T-helper 2 cell treated with Interferon-gamma antibody and Interleukin-4, amounts not matched to agents 5 μg/mL and 100 μg/mL, for 36 hours (primary cell): ENCODE measurements at regions not wholly inside any gene's neighbourhood (a gene's known extent, or its start where the extent isn't known, plus 50 kb on each side); places are given as distances from the start of the nearest gene placed in this dataset.

ENCODE experiments used
- DNase-seq: peaks from one replicate; pipeline ENCODE4 v3.0.0; 2021; ENCODE audit warnings: low spot score
- H3K27ac Mint-ChIP-seq: one replicate; pipeline ENCODE4 v1.8.0; 2021; ENCODE audit warnings: mild to moderate bottlenecking, mixed read lengths
- H3K27me3 Mint-ChIP-seq: one replicate; pipeline ENCODE4 v1.8.0; 2021; ENCODE audit warnings: low read depth, mixed read lengths
- H3K36me3 Mint-ChIP-seq: one replicate; pipeline ENCODE4 v1.8.0; 2021; ENCODE audit warnings: low read depth, mixed read lengths
- H3K4me1 Mint-ChIP-seq: one replicate; pipeline ENCODE4 v1.8.0; 2021; ENCODE audit warnings: low read depth, mixed read lengths
- H3K4me3 Mint-ChIP-seq: one replicate; pipeline ENCODE4 v1.8.0; 2022; ENCODE audit warnings: mild to moderate bottlenecking, moderate library complexity, mixed read lengths
- H3K9me3 Mint-ChIP-seq: one replicate; pipeline ENCODE4 v1.8.0; 2021; ENCODE audit warnings: mixed read lengths

DNA sequence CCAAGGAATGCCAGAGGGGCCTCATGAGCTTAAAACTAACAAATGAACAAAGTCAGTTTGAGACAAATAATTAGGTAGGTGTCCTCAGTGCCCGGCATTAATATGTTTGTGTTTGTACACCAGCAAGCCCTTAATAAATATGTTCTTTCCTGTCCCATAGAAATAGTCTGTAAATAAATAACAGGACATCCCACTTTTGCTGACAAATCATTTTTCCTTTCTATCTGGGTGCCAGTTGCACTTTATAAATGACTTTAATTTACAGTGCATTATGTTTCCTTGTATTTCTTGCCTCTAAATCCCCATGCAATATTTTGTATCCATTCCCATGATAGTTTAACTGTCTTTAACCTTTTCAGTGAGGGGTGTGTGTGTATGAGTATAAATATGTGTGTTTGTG, 170.3 kb downstream of the CBLN1 start:
- Mint-ChIP-seq H3K27me3 (no peaks in the 10 kb centered on the region), H3K4me3 (no peak overlapping the region), H3K9me3 (no peaks in the 10 kb centered on the region), H3K4me1 (no peaks in the 10 kb centered on the region), H3K36me3 (no peaks in the 10 kb centered on the region), H3K27ac (no peak overlapping the region)
- DNase-seq, result no peak

DNA sequence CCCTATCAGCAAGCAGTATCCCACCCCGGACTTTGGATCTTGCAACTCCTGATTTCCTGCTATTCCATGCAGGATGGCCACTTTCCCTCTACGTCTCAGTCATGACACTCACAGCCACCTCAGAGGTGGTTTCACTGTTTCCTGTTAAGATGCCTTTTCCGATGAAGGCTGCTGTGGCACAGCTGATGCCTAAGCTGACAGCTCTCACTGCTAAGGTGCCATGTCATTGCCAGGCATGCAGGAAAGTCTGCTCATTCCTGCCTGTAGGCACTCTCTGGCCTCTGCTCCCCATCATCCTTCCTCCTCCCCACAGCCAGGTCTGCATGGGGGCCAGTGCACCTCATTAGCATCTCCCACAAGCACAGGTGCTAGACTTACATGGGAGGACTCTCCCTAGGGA, 173.0 kb downstream of the CBLN1 start:
- Mint-ChIP-seq H3K4me3 (no peak overlapping the region), H3K27ac (no peak overlapping the region), H3K9me3 (peaks cover 6% of the 10 kb centered on the region), H3K36me3 (no peaks in the 10 kb centered on the region), H3K27me3 (no peaks in the 10 kb centered on the region), H3K4me1 (no peaks in the 10 kb centered on the region)
- DNase-seq, result no peak

DNA sequence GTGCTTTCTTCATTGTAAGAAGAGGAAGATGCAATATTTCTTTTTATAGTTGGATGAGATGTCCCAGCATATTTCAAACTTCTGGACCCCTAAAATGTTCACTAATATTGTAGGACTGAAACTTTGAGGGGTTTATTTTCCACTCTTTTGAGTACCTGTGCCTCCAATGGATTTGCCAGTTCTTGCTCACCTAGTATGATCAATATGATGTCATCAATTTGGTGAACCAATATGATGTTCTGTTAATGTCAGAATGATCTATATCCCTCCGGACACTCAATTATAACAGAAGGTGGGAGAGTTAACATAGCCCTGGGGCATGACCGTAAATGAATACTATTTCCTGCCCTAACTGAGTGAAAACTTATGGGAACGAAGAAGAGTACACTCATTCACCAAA, 178.3 kb downstream of the CBLN1 start:
- Mint-ChIP-seq H3K4me3 (no peak overlapping the region), H3K27me3 (no peaks in the 10 kb centered on the region), H3K27ac (no peak overlapping the region), H3K9me3 (peaks cover 12% of the 10 kb centered on the region), H3K4me1 (no peaks in the 10 kb centered on the region), H3K36me3 (no peaks in the 10 kb centered on the region)
- no peak for DNase-seq

DNA sequence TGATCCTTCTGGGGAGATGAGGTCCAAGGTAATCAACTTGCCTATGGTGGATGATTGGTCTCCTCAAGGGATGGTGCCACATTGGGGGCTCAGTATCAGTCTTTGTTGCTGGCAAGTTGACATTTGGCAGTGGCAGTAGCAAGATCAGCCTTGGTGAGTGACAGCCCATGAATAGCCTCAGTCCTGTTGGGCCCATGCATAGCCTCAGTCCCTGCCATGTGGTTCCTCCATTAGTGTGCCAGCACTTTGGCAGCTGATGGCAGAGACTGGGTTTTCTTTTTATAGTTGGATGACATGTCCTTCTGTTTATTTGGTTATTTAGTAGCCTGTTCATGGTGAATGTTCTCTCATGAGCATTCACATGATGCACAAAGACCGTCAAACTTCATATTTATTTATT, 179.6 kb downstream of the CBLN1 start:
- no peak for DNase-seq
- Mint-ChIP-seq H3K4me1 (no peaks in the 10 kb centered on the region), H3K36me3 (no peaks in the 10 kb centered on the region), H3K4me3 (no peak overlapping the region), H3K27ac (no peak overlapping the region), H3K27me3 (no peaks in the 10 kb centered on the region), H3K9me3 (peaks cover 12% of the 10 kb centered on the region)

GRCh38 chr16:49100366-49100765, 181.3 kb downstream of the CBLN1 start:
- no peaks in the 10 kb centered on the region for H3K36me3 Mint-ChIP-seq
- H3K9me3 Mint-ChIP-seq, result peaks cover 12% of the 10 kb centered on the region
- H3K27me3 Mint-ChIP-seq, result no peaks in the 10 kb centered on the region
- H3K27ac Mint-ChIP-seq, result no peak overlapping the region
- H3K4me1 Mint-ChIP-seq, result no peaks in the 10 kb centered on the region
- DNase-seq, result no peak
- no peak overlapping the region for H3K4me3 Mint-ChIP-seq

GRCh38 chr16:49097964-49098363, 183.7 kb downstream of the CBLN1 start:
- no peaks in the 10 kb centered on the region for H3K36me3 Mint-ChIP-seq
- no peak for DNase-seq
- H3K4me1 Mint-ChIP-seq, result no peaks in the 10 kb centered on the region
- no peaks in the 10 kb centered on the region for H3K27me3 Mint-ChIP-seq
- no peak overlapping the region for H3K27ac Mint-ChIP-seq
- no peak overlapping the region for H3K4me3 Mint-ChIP-seq
- peaks cover 10% of the 10 kb centered on the region for H3K9me3 Mint-ChIP-seq

GRCh38 chr16:49096176-49096945, 185.3 kb downstream of the CBLN1 start:
- H3K4me3 Mint-ChIP-seq, result no peak overlapping the region
- H3K9me3 Mint-ChIP-seq, result peaks cover 4% of the 10 kb centered on the region
- no peaks in the 10 kb centered on the region for H3K27me3 Mint-ChIP-seq
- H3K4me1 Mint-ChIP-seq, result no peaks in the 10 kb centered on the region
- no peak overlapping the region for H3K27ac Mint-ChIP-seq
- H3K36me3 Mint-ChIP-seq, result no peaks in the 10 kb centered on the region
- DNase-seq, result no peak

- no peak for DNase-seq
- Mint-ChIP-seq H3K36me3 (no peaks in the 10 kb centered on the region), H3K4me1 (no peaks in the 10 kb centered on the region), H3K27me3 (no peaks in the 10 kb centered on the region), H3K27ac (no peak overlapping the region), H3K4me3 (no peak overlapping the region), H3K9me3 (peaks cover 4% of the 10 kb centered on the region)
These were observed 186.1 kb downstream of the CBLN1 start for GRCh38 chr16:49095539-49095938.

DNA sequence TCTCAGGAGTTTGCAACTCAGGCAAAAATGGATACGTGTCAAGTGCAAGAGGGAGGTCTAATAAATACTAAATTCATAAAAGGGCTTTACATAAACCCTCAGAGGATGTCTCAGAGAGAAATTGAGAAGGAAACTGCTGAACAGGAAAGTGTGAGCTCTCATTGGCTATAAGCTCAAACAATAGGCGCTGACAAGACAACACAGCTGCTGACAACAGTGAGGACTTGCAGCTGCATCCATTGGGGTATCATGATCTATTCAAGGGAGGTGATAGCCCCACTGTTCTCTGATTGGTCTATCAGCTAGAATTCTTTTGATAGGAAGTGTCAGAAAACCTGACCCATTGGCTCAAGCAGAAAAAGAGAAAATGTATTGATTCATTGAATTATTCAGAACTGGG, 187.2 kb downstream of the CBLN1 start:
- H3K36me3 Mint-ChIP-seq, result no peaks in the 10 kb centered on the region
- no peaks in the 10 kb centered on the region for H3K27me3 Mint-ChIP-seq

DNA sequence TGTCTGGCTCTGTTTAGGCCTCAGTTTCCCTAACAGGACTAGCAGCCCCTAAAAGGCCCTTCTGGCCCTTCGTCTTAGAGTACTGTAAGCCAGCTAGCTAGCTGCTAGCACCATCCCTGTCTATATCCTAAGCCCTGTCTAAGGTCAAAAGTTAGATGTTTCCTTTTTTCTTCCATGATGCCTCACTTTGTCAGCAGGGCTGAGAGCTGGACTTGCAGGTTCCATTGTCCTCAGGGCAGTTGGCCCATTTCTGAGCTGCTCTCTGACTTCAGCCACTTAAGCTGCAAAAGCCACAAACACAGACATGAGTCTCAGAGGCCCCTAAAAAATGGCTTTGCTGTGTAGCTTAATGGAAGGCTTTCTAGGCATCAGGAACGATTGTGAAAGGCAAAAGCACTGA, 187.7 kb downstream of the CBLN1 start:
- Mint-ChIP-seq H3K9me3 (peaks cover 4% of the 10 kb centered on the region), H3K4me1 (no peaks in the 10 kb centered on the region), H3K27me3 (no peaks in the 10 kb centered on the region), H3K36me3 (no peaks in the 10 kb centered on the region), H3K4me3 (no peak overlapping the region), H3K27ac (no peak overlapping the region)
- DNase-seq, result no peak

More for the DNA sequence above, 187.2 kb downstream of the CBLN1 start:
- no peak overlapping the region for H3K4me3 Mint-ChIP-seq
- H3K4me1 Mint-ChIP-seq, result no peaks in the 10 kb centered on the region
- no peak for DNase-seq
- H3K27ac Mint-ChIP-seq, result no peak overlapping the region
- H3K9me3 Mint-ChIP-seq, result peaks cover 4% of the 10 kb centered on the region

DNA sequence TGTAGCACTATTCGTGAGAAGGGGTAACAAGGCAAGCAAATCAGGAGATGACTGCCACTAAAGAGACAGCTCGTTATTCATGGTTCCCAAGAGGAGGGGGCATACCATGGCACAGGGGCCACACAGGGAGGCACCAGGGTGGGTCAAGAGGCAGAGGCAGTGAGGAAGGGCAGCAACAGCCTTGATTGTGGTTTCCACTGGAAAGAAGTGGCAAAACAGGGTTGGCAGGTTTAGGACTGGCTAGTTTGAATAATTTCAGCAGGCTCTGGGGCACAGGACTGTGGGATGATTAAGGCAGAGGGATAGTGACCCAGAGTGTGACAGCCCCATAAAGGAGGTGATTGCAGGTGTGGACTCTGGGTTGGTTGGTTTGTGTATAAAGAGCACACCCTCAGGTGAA, 188.9 kb downstream of the CBLN1 start:
- no peak overlapping the region for H3K27ac Mint-ChIP-seq
- DNase-seq, result no peak
- no peaks in the 10 kb centered on the region for H3K27me3 Mint-ChIP-seq
- peaks cover 4% of the 10 kb centered on the region for H3K9me3 Mint-ChIP-seq
- no peaks in the 10 kb centered on the region for H3K4me1 Mint-ChIP-seq
- H3K36me3 Mint-ChIP-seq, result no peaks in the 10 kb centered on the region
- H3K4me3 Mint-ChIP-seq, result no peak overlapping the region

DNA sequence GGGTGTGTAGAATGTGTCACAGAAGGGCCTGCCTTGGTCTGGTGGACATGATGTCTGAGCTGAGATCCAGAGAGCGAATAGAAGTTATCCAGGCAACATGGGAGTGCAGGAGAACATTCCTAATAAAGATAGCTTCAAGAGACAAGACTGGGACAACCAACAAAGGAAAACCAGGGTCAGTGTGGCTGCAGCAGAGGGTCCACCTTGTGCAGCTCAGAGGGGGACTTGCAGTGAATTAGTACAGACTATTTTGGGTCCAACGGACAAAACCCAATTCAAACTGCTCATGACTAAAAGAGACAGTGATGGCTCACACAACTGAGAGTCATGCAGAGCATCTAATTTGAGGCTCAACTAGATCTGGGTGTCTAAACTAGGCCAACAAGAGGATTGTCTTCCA, 192.1 kb downstream of the CBLN1 start:
- no peaks in the 10 kb centered on the region for H3K27me3 Mint-ChIP-seq
- H3K9me3 Mint-ChIP-seq, result peaks cover 12% of the 10 kb centered on the region
- no peak overlapping the region for H3K27ac Mint-ChIP-seq
- no peaks in the 10 kb centered on the region for H3K4me1 Mint-ChIP-seq
- no peak overlapping the region for H3K4me3 Mint-ChIP-seq
- no peak for DNase-seq
- no peaks in the 10 kb centered on the region for H3K36me3 Mint-ChIP-seq

DNA sequence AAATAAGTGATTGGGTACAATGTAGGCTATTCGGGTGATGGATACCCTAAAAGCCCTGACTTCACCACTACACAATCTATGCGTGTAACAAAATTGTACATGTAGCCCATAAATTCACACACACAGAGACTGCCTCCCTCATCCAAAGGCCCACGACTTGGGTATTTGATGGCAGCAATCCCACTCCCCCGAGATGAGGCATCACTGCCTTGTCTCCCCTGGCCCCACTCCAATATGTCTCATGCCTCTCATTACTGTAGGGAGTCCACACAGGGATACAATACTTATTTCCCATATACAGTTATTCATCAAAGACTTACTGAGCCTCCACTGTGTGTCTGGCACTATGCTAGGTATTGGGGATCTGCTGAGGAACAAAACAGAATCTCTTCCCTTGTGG, 192.6 kb downstream of the CBLN1 start:
- Mint-ChIP-seq H3K36me3 (no peaks in the 10 kb centered on the region), H3K4me1 (no peaks in the 10 kb centered on the region), H3K27me3 (no peaks in the 10 kb centered on the region), H3K9me3 (peaks cover 17% of the 10 kb centered on the region), H3K4me3 (no peak overlapping the region), H3K27ac (no peak overlapping the region)
- DNase-seq, result no peak

DNA sequence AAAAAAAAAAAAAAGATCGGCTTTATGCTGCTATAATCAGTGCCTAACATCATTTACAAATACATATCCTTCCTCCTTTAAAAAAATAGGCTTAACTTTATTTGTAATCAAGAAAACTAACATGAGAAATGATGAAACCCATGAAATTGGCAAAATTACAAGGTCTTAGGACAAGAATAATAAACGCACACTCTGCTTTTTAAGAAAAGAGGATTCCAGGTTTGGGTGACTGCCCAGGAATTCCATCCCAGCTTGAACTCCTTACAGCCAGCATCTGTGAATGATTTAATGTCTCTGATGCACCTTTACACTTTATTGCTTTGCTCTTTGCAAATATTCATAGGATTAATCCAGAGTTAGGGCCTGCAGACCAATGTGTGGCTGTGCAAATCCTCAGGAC, 196.0 kb downstream of the CBLN1 start:
- Mint-ChIP-seq H3K27me3 (no peaks in the 10 kb centered on the region), H3K9me3 (peaks cover 19% of the 10 kb centered on the region), H3K27ac (no peak overlapping the region), H3K4me3 (no peak overlapping the region), H3K36me3 (no peaks in the 10 kb centered on the region), H3K4me1 (no peaks in the 10 kb centered on the region)
- DNase-seq, result no peak
